HG03432 (cell line): ENCODE measurements at regions not wholly inside any gene's neighbourhood (a gene's known extent, or its start where the extent isn't known, plus 50 kb on each side); places are given as distances from the start of the nearest gene placed in this dataset.
A peak's percentile ranks its signal among the peaks of the same experiment; 100 is the strongest.

Experiments
- ATAC-seq: cut with Tn5 transposase; IDR thresholded peaks from one replicate; pipeline ENCODE4 v1.9.1; 2021; ENCODE audit warnings: mild to moderate bottlenecking, moderate library complexity; ENCODE audit not compliant: unreplicated experiment

DNA sequence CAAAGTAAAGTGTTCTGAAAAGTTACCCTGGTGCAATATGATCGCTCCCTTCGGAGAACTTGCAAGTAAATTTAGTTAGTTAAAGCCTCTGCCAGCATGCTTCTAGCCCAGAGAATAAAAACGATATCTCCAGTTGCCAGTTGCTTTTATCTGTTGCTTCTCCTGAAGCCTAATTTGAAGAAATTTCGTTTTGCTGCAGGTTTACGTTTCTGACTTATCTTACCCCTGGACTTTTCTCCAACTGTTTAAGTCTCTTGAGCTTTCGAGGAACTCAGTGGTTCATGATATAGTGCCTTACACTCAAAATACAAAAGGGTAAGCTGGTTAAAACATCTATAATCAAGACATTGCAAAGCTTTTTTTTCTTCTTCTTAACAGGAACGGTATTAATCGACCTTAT is 131.1 kb downstream of the FAM161A start:
- no peak for ATAC-seq

DNA sequence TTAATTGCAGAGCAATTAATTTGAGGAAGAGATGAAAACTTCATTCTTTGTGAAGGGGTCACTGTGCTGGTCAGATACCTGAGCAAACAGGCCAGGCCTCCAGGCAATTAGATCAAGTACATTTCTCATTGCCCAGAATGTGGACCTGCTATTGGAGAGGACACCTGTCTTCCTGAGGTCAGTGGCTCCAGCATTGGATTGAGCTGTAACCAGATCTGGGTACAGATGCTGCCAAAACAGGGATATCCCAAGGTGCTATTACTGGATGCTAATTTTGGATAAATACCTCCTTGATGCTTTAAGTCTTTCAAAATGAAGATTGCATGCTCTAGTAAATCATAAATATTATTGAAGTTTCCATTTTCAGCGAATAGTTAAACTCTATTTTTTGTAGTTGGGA is 131.5 kb downstream of the FAM161A start:
- ATAC-seq: no peak

DNA sequence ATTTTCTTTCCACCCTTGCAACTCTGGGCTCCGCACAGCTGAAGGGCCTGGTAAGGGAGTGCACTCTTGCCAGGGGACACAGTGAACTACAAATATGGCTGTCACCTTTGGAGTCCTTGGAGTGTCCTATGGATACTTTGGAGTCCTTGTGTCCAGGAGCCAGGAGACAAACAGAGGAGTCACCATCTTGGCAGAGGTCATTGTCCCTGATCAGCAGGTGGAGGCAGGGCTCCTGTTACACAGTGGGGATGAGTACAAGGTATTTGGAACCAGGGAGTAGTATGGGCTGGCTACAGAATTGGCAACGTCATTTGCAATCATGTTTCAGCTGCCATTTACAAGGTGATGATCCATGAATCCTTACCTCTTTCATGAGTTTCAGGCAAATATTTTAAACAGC is 132.5 kb downstream of the FAM161A start:
- no peak for ATAC-seq

DNA sequence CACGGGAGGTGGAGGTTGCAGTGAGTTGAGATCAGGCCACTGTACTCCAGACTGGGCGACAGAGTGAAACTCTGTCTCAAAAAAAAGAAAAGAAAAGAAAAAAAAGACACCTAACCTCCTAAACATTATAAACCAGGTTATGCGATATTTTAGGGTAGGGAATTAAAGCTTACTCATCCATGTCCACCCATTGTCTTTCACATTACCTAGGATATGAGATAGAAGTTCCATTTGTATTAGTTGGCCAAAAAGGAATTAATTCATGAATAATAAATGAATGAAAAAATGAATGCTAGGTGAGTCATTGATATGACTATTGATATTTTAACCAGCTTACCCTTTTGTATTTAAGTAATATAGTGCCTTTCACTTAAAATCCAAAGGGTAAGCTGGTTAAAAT is 132.9 kb downstream of the FAM161A start:
- ATAC-seq: no peak

DNA sequence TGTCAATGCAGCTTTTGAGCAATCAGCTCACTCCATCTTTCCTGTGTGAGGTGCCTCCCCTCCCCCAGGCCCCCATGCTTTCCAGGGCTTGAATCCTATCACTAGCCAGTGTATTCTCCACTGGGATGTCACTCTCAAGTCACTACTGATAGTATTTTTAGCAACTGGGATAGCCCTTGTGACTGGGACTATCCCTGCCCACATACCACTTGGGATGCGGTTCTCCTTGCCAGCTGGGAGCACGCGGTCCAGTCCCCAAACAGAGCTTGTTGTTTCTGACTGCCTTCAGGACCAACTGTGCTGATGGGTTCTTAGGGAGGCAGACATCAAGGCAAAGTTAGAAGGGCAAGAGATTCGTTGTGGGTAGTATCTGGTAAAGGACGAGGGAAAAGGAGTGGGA is 134.9 kb downstream of the FAM161A start:
- no peak for ATAC-seq

DNA sequence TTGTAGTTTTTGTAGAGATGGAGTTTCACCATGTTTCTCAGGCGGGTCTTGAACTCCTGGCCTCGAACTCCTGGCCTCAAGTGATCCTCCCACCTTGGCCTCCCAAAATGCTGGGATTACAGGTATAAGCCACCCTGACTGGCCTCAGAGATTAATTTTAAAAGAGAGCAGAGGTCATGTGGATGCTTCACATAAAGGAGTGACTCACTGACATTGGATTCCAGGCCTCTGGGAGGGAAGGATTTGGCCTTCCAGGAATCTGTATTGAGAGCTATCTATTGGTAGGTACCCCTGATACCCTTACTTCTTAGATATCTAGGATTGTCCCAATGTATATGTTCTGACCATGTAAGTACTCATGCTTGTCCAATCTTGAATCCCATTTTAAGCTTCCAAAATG is 138.4 kb downstream of the FAM161A start:
- ATAC-seq: no peak

DNA sequence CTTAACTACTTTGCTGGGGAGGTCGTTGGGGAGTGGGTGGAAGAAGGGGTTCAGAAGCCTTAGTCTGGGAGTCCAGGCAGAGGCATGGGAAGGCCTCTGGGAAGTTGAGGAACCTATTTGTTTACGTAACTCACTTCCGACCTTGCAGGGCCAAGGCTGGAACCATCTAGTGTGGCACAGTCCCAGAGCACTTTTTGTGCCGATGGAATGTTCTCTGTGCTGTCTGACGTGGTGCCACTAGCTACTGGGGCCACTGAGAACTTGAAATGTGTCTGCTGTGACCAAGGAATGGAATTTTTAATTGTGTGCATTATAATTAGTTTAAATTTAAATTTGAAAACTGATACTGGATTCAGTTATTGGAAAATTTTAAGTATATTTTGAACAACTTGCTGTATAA is 139.7 kb downstream of the FAM161A start:
- no peak for ATAC-seq

DNA sequence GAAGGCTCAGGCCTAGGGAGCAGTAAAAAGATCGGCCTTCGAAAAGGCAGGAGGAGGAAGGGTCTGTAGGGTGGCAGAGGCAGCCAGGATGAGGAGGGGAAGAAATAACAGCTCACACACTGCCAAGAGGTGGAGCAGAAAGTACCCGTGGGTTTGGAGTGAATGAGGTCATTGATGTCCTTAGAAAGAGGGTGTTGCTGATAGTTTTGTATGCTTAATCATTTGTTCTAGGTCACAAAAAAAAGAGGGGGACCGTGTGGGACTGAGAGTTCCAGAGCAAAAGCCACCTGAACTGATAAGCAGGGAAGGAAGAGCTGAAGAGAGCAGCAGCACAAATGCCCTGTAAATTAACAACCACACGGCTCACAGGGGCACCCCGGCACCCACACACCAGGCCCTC is 140.4 kb downstream of the FAM161A start:
- ATAC-seq: no peak

DNA sequence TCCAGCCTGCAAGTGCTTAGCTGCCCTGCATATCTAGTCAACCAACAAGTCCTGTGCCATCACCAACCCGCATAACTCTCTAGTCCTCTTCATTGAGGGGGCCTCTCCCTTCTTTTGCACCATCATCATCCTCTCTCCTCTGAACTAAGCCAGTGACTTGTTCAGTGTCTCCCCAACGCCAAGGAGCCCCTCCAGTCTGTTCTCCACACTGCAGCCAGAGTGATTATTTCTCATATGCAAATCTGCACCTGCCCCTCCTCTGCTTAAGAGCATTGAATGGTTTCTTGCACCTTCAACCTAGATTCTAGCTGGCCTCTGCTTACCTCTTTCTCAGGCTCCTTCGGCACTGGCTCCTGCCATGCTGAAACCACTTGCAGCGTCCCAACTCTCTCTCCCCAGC is 141.8 kb downstream of the FAM161A start:
- no peak for ATAC-seq

DNA sequence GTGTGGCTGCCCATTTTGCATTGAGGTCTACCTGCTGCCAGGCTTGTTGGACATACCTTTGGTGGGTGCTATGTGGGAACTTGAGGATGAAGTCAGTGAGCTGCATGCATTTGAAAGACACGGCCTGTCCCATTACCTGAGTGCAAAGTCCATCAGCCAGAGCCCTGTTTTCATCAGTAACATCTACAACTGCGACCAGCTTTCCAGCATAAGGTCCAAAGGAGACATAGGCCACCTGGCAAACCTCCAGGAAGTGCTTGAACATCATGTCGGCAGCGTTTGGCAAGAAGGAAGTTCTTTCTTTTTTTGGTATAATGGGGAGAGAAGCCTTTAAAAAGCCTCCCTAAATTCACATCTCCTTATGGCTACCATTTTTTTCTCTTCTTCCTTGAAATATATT is 143.1 kb downstream of the FAM161A start:
- no peak for ATAC-seq

DNA sequence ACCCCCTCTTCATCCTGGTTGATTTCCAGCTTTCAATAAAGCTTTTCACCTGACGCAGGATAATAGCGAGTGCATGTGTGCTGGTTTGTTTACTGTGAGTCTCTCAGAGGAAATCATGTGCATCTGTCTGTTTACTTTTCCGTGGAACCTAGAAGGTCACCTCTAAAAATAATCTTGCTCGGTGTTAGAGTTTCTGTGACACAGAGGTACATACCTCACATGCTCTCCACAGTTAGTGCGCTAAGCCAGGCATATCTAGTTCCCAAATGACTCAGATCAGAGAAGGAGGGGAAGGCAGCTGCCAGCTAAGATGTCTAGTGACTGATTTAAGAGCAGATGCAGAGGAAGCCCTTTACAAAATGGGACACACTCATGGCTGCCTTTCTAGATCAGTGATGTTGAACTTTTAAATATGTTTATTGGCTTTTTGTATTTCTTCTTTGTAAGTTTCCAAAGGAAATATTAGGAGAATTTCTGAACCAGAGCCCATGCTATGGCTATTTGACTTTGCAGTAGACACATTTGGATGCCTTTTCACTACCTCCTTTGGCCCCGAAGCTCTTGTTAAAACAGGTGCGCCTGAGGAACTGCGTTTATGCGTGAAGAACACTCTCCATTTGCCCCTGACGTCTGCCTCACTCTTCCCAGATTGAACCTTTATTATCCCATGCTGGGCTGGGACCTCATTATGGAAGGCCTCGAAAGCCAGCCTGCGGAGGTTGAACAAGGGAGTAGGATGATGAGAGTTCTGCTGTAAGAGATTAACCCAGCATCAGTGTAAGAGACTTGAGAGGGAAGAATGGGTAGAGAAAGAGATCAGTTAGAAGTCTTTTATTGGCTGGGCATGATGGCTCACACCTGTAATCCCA is 145.6 kb downstream of the FAM161A start:
- peak; percentile 99 for ATAC-seq

DNA sequence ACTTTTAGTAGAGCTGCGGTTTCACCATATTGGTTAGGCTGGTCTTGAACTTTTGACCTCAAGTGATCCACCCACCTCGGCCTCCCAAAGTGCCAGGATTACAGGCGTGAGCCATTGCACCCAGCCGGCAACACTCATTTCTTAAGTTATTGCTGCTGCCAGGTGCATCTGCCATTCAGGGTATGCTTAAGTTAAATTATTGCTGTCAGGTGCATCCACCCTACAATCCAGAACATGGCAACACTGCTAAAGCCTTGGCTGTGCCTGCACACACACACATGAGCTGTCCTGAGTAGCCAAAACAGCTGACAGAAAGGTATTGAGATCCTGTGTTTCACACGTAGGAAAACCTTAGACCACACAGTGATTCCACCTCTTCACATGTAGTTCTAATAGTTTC is 148.2 kb downstream of the FAM161A start:
- no peak for ATAC-seq

DNA sequence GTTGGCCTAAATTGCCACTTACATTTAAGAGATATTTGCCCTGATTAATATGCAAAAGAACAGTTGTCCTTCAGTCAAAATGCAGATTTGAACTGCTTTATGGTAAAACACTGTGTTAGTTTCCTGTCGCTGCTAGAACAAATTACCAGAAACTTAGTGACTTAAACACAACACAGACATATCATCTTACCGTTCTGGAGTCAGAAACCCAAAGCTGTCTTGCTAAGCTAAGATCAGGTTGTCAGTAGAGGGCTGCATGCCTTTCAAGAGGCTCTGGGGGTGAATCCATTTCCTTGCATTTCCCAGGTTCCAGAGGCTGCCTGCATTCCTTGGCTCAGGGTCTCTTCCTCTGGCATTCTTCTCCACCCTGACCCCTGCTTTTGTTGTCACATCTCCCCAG is 149.5 kb downstream of the FAM161A start:
- ATAC-seq: no peak

DNA sequence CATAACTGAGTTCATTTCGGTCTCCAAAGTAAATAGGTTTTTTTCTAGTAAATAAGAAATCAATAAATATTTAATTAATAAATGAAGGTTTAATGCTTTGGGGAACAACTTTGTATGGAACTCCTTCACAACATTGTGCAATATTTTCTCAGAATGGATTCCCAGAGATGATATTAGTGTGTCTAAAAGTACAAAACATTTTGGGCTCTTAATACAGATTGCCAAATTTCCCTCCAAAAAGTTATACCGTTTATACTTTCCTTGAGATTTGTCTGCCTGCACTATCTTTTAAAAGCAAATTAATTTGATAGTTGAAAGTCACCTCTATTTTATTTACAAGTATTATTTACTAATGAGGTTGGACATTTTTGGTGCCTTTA is 151.8 kb downstream of the FAM161A start:
- ATAC-seq: no peak

DNA sequence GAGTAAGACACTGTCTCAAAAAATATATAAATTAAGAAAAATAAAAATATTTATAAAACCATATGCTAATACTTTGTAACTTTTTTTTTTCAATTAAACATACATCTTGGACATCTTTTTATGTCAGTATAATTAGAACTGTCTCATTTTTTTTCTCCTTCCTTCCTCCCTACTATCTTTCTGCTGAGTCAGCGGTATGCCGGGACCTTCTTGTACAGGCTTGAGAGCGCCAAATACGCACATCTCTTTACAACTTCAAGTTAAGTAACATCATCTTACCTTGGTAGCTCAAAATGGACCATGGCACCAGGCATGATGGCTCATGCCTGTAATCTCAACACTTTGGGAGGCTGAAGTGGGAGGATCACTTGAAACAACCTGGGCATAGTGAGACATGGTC is 153.4 kb downstream of the FAM161A start:
- no peak for ATAC-seq

DNA sequence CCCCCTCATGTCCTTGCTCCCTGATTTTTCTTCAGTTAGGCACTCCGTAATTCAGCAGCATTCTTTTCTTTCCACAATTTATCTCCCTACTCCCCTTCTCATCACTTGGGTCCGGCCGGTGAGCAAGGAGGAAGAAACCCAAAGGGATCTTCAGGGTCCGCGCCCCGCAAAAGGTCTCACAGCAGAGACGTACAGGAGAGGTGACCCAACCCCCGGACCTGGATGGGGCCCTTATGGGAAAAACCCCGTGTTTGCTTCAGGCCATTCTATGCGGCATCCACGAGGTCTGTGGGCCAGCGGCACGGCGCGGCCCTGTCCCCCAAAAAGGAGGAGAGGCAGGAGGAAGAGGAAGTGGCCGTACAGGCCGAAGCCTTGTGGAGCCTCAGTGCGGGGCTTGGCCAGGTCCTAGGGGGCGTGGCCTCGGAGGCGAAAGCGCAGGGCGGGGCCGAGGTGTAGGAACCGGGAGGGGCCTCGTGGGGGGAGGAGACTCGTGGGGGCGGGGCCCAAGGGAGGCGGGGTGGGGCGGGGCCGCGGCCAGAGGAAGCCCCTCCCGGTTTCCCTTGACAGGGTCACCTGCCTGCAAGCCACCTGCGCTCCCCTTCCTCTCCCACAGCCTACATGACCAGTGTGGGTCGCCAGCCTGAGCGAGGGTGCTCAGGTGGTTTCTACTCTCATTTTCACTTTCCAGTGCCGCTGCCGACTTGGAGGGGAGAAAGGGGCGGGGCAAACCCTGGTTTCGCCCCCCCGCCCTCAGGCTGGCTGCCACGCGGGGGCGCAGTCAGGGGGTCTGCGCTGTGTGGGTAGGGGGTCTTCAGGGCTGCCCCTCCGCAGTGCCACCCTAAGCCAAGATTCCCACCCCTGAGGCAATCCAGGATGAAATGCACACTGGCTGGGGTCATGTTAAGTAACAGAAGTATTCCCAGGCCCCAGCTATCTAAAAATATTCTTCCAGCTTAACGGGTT is 156.4 kb upstream of the XPO1 start:
- ATAC-seq: peak; percentile 94

DNA sequence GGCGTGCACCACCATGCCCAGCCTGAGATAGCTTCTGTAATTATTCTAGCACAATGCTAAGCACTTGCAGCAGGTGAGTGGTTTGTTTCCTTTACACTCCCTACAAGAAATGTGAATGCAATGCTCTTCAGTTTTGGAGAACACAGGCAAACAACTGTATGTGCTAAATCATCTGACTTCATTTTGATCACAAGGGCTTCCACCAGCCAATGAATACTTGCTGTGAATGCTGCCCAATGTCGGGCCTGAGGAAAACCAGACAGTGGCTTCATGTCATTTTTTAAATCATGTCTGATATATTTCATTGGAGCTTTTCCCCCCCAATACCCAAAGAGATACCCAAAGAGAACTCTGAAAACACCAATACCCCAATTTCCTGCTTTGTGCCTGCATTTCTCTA is 155.6 kb upstream of the XPO1 start:
- no peak for ATAC-seq

DNA sequence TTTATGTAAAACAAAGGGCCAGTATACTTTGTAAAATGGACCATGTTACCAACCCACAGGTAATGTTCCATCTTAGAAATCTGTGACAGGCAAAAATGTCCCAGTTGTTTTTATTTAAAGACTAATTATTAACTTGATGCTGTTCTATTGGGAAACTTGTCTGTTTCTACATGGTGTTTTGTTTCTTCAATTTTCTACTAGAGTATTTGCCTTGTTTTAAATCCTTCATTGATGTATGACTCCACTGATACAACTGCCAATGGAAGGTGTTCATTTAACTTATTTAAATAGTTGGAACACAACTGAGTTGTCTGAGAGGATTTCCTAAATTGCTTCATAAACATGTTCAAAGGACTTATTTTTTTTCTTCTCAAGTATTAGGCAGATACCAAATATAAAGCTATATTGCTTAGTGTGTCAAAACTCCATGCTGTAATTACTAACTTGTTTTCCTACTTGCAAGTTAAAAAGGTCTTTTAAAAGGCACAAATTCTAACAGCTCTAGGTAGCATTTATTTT is 152.0 kb upstream of the XPO1 start:
- no peak for ATAC-seq

DNA sequence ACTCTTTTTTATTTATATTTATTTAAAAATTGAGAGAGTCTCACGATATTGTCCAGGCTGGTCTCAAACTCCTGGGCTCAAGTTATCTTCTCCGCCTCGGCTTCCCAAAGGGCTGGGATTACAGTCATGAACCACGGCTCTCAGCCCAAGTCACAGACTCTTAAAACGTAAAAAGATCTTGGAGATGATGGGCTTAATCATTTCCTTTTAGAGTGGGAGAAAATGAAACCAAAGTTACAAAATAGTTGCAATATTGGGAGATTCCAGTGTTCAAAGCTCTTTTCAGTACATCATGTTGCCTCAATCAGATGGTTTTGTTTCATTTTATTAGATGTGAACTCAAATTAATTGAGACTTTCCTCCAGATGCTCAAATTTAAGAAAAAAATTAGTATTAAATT is 151.4 kb upstream of the XPO1 start:
- ATAC-seq: no peak

DNA sequence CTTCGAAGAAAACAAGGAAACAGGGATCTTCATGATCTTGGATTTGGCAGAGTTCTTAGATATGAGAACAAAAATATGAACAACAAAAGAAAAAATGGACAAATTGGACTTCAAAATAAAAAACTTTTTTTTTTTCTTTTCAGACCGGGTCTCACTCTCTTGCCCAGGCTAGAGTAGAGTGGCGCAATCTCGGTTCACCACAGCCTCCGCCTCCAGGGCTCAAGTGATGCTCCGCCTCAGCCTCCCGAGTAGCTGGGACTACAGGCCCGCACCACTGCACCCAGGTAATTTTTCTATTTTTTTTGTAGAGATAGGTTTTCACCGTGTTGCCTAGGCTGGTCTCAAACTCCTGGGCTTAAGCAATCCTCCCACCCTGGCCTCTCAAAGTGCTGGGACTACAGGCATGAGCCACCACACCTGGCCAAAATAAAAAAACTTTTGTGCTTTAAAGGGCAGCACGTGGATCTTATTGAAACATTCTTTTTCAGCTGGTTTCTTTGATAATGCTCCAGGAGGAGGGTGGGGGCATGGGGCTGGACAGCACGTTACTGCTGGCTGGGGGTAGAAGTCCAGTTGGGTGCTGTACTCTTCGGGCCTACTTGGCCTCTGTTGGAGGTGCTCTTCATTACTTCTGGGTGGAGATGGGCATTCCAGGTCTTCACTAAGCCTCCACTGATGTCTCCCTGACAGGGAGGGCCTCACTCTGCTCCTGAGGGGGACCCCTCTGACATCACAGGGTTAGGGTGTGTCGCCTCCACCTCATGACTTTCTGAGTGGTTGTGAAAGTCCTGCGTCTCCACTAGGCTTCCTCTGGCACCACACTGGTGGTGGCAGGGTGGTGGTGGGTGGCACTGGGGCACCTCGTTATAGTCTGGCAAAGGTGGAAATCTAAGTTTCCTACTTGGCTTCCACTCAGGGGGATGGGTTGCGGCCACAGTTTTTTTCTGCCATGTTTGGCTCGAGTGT is 150.5 kb upstream of the XPO1 start:
- ATAC-seq: no peak

DNA sequence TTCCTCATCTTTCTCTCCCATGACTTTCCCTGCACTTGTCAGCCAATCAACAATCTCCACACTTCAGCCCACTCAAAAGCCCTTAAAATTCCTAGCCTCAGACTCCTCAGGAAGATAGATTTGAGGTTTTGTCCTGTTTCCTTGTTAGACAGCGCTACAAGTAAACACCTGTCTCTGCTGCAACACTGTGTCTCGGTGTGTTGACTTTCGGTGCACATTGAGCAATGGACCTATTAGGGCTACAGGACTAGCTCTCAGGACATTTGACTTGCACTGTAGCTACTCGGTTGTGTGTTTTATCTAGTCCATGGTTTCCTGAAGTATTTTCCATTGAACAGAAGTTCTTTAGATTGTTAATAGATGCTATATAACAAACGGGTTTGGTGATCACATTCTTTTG is 140.9 kb upstream of the XPO1 start:
- no peak for ATAC-seq
